GM23338 (cell line): ENCODE measurements at regions not wholly inside any gene's neighbourhood (a gene's known extent, or its start where the extent isn't known, plus 50 kb on each side); places are given as distances from the start of the nearest gene placed in this dataset.

Experiments used
- ATAC-seq: fragments of 200-7000 bp; cut with Tn5 transposase; 3 replicates; pipeline ENCODE4 v1.9.1; 2020
- DNase-seq: peaks from one replicate; pipeline ENCODE4 v3.0.0-alpha.2; 2015; ENCODE audit warnings: low spot score
- H2AFZ ChIP-seq: fragments of 200-600 bp; sonication (generic); 2 replicates; pipeline ENCODE4 v1.8.0; 2016; ENCODE audit warnings: antibody characterized with exemption, mild to moderate bottlenecking, moderate library complexity
- H3F3A ChIP-seq: fragments of 200-600 bp; sonication (generic); replicated peaks from 2 replicates; pipeline ENCODE4 v1.8.0; 2017; ENCODE audit warnings: antibody characterized with exemption, mixed run types, low read depth
- H3K27ac ChIP-seq: fragments of 200-600 bp; sonication (generic); 2 replicates; pipeline ENCODE4 v1.6.1; 2016; ENCODE audit warnings: low read depth
- H3K27me3 ChIP-seq: fragments of 200-600 bp; sonication (generic); 2 replicates; pipeline ENCODE4 v1.8.0; 2016; ENCODE audit warnings: mild to moderate bottlenecking, mixed run types, moderate library complexity; ENCODE audit not compliant: insufficient read depth
- H3K36me3 ChIP-seq: fragments of 200-600 bp; sonication (generic); 2 replicates; pipeline ENCODE4 v1.8.0; 2016; ENCODE audit warnings: mild to moderate bottlenecking; ENCODE audit not compliant: insufficient read depth
- H3K4me1 ChIP-seq: fragments of 200-600 bp; sonication (generic); 2 replicates; pipeline ENCODE4 v1.8.0; 2016; ENCODE audit warnings: mild to moderate bottlenecking, moderate library complexity; ENCODE audit not compliant: insufficient read depth
- H3K4me2 ChIP-seq: fragments of 200-600 bp; sonication (generic); 2 replicates; pipeline ENCODE4 v1.7.1; 2017; ENCODE audit warnings: mixed run types
- H3K4me3 ChIP-seq: fragments of 200-600 bp; sonication (generic); 2 replicates; pipeline ENCODE4 v1.6.1; 2016; ENCODE audit warnings: mixed run types
- H3K79me2 ChIP-seq: fragments of 200-600 bp; sonication (generic); replicated peaks from 2 replicates; pipeline ENCODE4 v1.8.0; 2017; ENCODE audit warnings: mild to moderate bottlenecking; ENCODE audit not compliant: insufficient read depth
- H3K9me2 ChIP-seq: fragments of 200-600 bp; sonication (generic); 2 replicates; pipeline ENCODE4 v1.8.0; 2017; ENCODE audit not compliant: insufficient read depth
- H4K20me1 ChIP-seq: fragments of 200-600 bp; sonication (generic); replicated peaks from 2 replicates; pipeline ENCODE4 v1.8.0; 2017; ENCODE audit warnings: mild to moderate bottlenecking; ENCODE audit not compliant: insufficient read depth
- H3K27ac Mint-ChIP-seq: 2 replicates; pipeline ENCODE4 v1.8.0; 2020; ENCODE audit warnings: inconsistent platforms, mild to moderate bottlenecking, moderate library complexity, mixed read lengths
- H3K27me3 Mint-ChIP-seq: 3 replicates; pipeline ENCODE4 v1.8.0; 2022; ENCODE audit warnings: low read depth, mild to moderate bottlenecking, moderate library complexity, mixed read lengths, inconsistent platforms; ENCODE audit not compliant: insufficient read depth, poor library complexity
- H3K36me3 Mint-ChIP-seq: 3 replicates; pipeline ENCODE4 v1.8.0; 2021; ENCODE audit warnings: low read depth, mild to moderate bottlenecking, inconsistent platforms, moderate library complexity, mixed read lengths
- H3K4me1 Mint-ChIP-seq: 3 replicates; pipeline ENCODE4 v1.8.0; 2020; ENCODE audit warnings: mild to moderate bottlenecking, inconsistent platforms, mixed read lengths
- H3K4me3 Mint-ChIP-seq: 3 replicates; pipeline ENCODE4 v1.8.0; 2021; ENCODE audit warnings: moderate library complexity, mild to moderate bottlenecking, inconsistent platforms, mixed read lengths
- H3K9me3 Mint-ChIP-seq: 3 replicates; pipeline ENCODE4 v1.8.0; 2020; ENCODE audit warnings: moderate library complexity, mild to moderate bottlenecking, inconsistent platforms, mixed read lengths
- CREB1 ChIP-seq: fragments of 250-450 bp; sonication (Bioruptor Pico); IDR thresholded peaks from 2 replicates; pipeline ENCODE4 v1.5.0; 2020; ENCODE audit warnings: low read depth, mild to moderate bottlenecking, moderate library complexity
- CTCF ChIP-seq, 2 experiments: fragments of 200-600 bp in 1 of 2; sonication (generic) in 1 of 2; conservative IDR thresholded peaks; 2 replicates each; pipeline versions ENCODE4 v1.5.1 to v1.6.1; 2016 to 2017; ENCODE audit warnings: antibody characterized with exemption in 2 of 2, low read depth in 2 of 2, mild to moderate bottlenecking in 2 of 2, moderate library complexity in 1 of 2
- ETS1 ChIP-seq: IDR thresholded peaks from 2 replicates; pipeline ENCODE4 v1.6.1; 2016; ENCODE audit warnings: antibody characterized with exemption
- EZH2 ChIP-seq: fragments of 200-600 bp; sonication (generic); IDR thresholded peaks from one replicate; pipeline ENCODE4 v1.8.0; 2017; ENCODE audit warnings: antibody characterized with exemption, mild to moderate bottlenecking, low read depth; ENCODE audit not compliant: unreplicated experiment
- EZH2phosphoT487 ChIP-seq: fragments of 200-600 bp; sonication (generic); IDR thresholded peaks from one replicate; pipeline ENCODE4 v1.8.1; 2018; ENCODE audit warnings: antibody characterized with exemption; ENCODE audit not compliant: unreplicated experiment
- JUNB ChIP-seq: IDR thresholded peaks from one replicate; pipeline ENCODE4 v1.6.1; 2016; ENCODE audit warnings: antibody characterized with exemption; ENCODE audit not compliant: unreplicated experiment
- NANOG ChIP-seq: IDR thresholded peaks from 2 replicates; pipeline ENCODE4 v1.6.1; 2016; ENCODE audit warnings: antibody characterized with exemption, borderline replicate concordance
- POLR2AphosphoS5 ChIP-seq: IDR thresholded peaks from 2 replicates; pipeline ENCODE4 v1.6.1; 2016; ENCODE audit warnings: antibody characterized with exemption, low read depth
- REST ChIP-seq: IDR thresholded peaks from one replicate; pipeline ENCODE4 v1.6.1; 2018; ENCODE audit warnings: antibody characterized with exemption; ENCODE audit not compliant: unreplicated experiment
- STAT1 ChIP-seq: IDR thresholded peaks from one replicate; pipeline ENCODE4 v1.6.1; 2016; ENCODE audit warnings: antibody characterized with exemption; ENCODE audit not compliant: unreplicated experiment
- ZNF114 ChIP-seq: fragments of 250-450 bp; sonication (Bioruptor Pico); IDR thresholded peaks from 2 replicates; pipeline ENCODE4 v1.5.0; 2020; ENCODE audit warnings: mild to moderate bottlenecking, moderate library complexity
- ZNF331 ChIP-seq: fragments of 250-450 bp; sonication (Bioruptor Pico); IDR thresholded peaks from 2 replicates; pipeline ENCODE4 v1.5.0; 2020; ENCODE audit warnings: low read depth, mild to moderate bottlenecking, moderate library complexity
- ZNF462 ChIP-seq: fragments of 250-450 bp; sonication (Bioruptor Pico); IDR thresholded peaks from 2 replicates; pipeline ENCODE4 v1.5.0; 2020; ENCODE audit warnings: mild to moderate bottlenecking, moderate library complexity

GRCh38 chr10:4635883-4636282 is 190.1 kb upstream of the AKR1E2 start:
- H3K27me3 Mint-ChIP-seq = no peaks in the 10 kb centered on the region
- no peaks in the 10 kb centered on the region for H4K20me1 ChIP-seq
- no peaks in the 10 kb centered on the region for H3K9me3 Mint-ChIP-seq
- ATAC-seq = no peak
- peaks cover 13% of the 10 kb centered on the region; the same call in 2 of the 3 replicates for H3K4me1 Mint-ChIP-seq
- H3F3A ChIP-seq = no peaks in the 10 kb centered on the region
- no peak overlapping the region for H2AFZ ChIP-seq
- TF ChIP-seq ZNF462 (CRISPR knock-in tag) (no peak), ZNF331 (CRISPR knock-in tag) (no peak), CTCF (conservative IDR thresholded peaks at IDR 0.05; ENCODE audit: low read depth in 2 of 2) (no peak), ZNF114 (no peak), JUNB (no peak), ETS1 (no peak), CREB1 (CRISPR knock-in tag) (no peak), STAT1 (no peak), REST (no peak), NANOG (no peak), POLR2AphosphoS5 (no peak), EZH2phosphoT487 (no peak), EZH2 (no peak)
- no peaks in the 10 kb centered on the region for H3K27me3 ChIP-seq
- no peak overlapping the region for H3K4me3 ChIP-seq
- H3K79me2 ChIP-seq = no peaks in the 10 kb centered on the region
- peaks cover 22% of the 10 kb centered on the region; the same call in 1 of the 2 replicates for H3K9me2 ChIP-seq
- no peak overlapping the region for H3K27ac Mint-ChIP-seq
- H3K4me3 Mint-ChIP-seq = no peak overlapping the region
- no peak for DNase-seq
- no peaks in the 10 kb centered on the region for H3K4me1 ChIP-seq
- H3K36me3 ChIP-seq = no peaks in the 10 kb centered on the region
- no peak overlapping the region for H3K27ac ChIP-seq
- no peak overlapping the region for H3K4me2 ChIP-seq
- H3K36me3 Mint-ChIP-seq = no peaks in the 10 kb centered on the region
